BE2C (cell line): ENCODE measurements at regions not wholly inside any gene's neighbourhood (a gene's known extent, or its start where the extent isn't known, plus 50 kb on each side); places are given as distances from the start of the nearest gene placed in this dataset.
"Not testable (repeated sequence)": the region's sequence is repeated elsewhere in the genome, so short reads cannot be mapped to it uniquely, and the experiment has no call there.

ENCODE experiments used
- DNase-seq: peaks from one replicate; pipeline ENCODE4 v3.0.0-alpha.2; 2020
- H3K27me3 ChIP-seq: fragments of 250-450 bp; sonication (Bioruptor Pico); 2 replicates; pipeline ENCODE4 v1.5.1; 2020; ENCODE audit warnings: mild to moderate bottlenecking
- H3K36me3 ChIP-seq: fragments of 250-450 bp; sonication (Bioruptor Pico); 2 replicates; pipeline ENCODE4 v1.5.1; 2020; ENCODE audit warnings: mild to moderate bottlenecking
- H3K4me1 ChIP-seq: fragments of 250-450 bp; sonication (Bioruptor Pico); 2 replicates; pipeline ENCODE4 v1.5.1; 2020
- H3K4me3 ChIP-seq: 2 replicates; pipeline ENCODE4 v1.5.1; 2011; ENCODE audit warnings: low read depth, low read length
- H3K9me3 ChIP-seq: fragments of 250-450 bp; sonication (Bioruptor Pico); 2 replicates; pipeline ENCODE4 v1.5.1; 2020
- TF ChIP-seq, protein P1 (sequence below): IDR thresholded peaks from 2 replicates; pipeline ENCODE4 v1.5.1; 2012; ENCODE audit warnings: mild to moderate bottlenecking, low read depth, low read length

DNA sequence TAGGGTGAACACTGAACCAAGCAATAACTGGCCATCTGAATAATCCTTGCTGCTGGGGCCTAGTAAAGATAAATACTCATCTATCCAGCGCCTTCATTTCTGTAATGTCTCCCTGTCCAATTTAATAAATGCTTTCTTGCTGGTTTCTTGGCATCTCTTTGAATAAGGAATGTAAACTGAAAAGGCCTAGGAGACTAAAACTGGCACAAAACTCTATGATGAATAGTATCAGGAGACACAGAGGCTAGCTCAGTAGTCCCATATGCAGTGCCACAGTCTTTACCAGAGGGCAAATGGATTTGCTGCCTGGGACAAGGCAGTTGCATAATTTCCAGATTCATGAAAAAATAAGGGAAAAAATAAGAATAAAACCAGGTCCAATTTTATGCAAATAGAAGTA, 324.4 kb downstream of the CENPW start:
- no peak for DNase-seq
- H3K36me3 ChIP-seq, result no peaks in the 10 kb centered on the region
- H3K9me3 ChIP-seq, result no peaks in the 10 kb centered on the region
- H3K4me1 ChIP-seq, result no peaks in the 10 kb centered on the region
- no peaks in the 10 kb centered on the region for H3K27me3 ChIP-seq
- H3K4me3 ChIP-seq, result no peak overlapping the region
- TF ChIP-seq, protein P1, sequence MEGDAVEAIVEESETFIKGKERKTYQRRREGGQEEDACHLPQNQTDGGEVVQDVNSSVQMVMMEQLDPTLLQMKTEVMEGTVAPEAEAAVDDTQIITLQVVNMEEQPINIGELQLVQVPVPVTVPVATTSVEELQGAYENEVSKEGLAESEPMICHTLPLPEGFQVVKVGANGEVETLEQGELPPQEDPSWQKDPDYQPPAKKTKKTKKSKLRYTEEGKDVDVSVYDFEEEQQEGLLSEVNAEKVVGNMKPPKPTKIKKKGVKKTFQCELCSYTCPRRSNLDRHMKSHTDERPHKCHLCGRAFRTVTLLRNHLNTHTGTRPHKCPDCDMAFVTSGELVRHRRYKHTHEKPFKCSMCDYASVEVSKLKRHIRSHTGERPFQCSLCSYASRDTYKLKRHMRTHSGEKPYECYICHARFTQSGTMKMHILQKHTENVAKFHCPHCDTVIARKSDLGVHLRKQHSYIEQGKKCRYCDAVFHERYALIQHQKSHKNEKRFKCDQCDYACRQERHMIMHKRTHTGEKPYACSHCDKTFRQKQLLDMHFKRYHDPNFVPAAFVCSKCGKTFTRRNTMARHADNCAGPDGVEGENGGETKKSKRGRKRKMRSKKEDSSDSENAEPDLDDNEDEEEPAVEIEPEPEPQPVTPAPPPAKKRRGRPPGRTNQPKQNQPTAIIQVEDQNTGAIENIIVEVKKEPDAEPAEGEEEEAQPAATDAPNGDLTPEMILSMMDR, result no peak

DNA sequence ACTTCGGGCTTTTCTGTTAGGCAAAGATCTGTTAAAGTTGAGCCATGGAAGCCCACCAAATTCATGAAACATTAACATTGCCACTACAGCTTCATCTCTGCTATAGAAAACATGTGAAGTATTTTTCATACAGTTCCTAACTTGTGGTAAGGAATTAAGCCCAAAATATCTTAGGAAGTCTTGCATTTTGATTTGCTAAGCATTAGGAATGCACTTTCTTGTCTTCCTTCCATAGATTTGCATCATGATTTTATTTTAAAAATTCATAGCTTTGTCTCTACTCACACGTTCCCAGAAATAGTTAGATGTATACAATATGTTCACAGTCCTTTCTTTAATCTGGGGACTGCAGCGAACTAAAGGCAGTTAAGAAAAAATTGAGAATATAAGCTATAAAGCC, 325.6 kb downstream of the CENPW start:
- DNase-seq, result no peak
- TF ChIP-seq, protein P1, result no peak
- no peak overlapping the region for H3K4me3 ChIP-seq
- no peaks in the 10 kb centered on the region for H3K36me3 ChIP-seq
- H3K27me3 ChIP-seq, result no peaks in the 10 kb centered on the region
- H3K4me1 ChIP-seq, result no peaks in the 10 kb centered on the region
- H3K9me3 ChIP-seq, result no peaks in the 10 kb centered on the region

DNA sequence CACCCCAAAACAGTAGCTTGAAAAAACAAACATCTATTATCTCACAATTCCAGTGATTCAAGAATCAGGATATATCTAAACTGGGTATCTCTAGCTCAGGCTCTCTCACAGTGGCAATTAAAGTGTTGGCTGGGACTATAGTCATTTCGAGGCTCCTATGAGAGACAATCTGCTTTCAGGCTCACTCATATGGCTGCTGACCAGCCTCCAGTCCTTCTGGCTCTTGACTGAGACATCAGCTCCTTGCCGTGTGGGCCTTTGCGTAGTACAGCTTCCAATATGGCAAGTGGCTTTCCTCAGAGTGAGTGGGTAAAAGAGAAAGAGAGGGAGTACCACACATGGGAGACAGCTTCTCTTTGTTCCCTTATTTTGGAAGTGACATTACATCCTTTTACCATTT, 327.2 kb downstream of the CENPW start:
- Histone ChIP-seq H3K36me3 (no peaks in the 10 kb centered on the region), H3K4me3 (no peak overlapping the region), H3K27me3 (no peaks in the 10 kb centered on the region), H3K4me1 (no peaks in the 10 kb centered on the region), H3K9me3 (no peaks in the 10 kb centered on the region)
- no peak for DNase-seq
- TF ChIP-seq, protein P1, result no peak

DNA sequence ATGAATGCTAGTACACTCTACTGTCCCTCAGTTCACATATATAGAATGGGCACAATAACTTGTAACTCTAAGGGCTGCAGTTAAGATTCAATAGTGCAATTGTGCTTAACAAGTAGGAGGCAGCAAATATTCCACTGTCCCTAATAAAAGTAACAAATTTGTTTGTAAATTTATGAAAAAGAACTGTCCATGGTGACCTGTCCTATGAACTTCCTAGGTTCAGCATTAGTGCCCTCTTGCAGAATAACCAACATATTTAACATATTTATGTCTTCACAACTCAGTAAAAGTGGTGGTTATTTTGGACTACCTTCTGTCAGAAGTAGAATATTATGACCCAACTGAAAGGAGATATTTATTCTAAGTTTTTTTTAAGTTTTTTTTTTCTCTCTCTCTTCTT, 327.8 kb downstream of the CENPW start:
- no peaks in the 10 kb centered on the region for H3K27me3 ChIP-seq

DNA sequence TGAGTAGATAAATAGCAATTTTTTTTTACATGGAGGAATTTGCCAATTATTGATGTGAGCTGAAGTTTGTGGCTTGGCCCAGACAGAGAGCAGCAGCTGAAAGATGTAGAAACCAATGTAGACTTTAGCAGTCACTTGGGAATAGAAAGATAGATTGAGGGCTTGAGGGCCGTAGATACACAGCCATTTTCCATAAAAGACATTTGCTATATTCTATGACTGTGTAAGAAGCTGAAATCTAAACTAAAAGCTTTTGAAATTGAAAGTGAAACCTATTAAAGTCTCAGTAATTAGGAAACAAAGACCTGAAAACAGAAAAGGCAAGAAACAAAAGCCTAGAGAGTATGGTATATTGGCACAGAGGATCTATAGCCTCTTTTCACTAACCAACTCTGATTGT, 332.7 kb downstream of the CENPW start:
- no peaks in the 10 kb centered on the region for H3K36me3 ChIP-seq

More for the DNA sequence above, 327.8 kb downstream of the CENPW start:
- Histone ChIP-seq H3K9me3 (no peaks in the 10 kb centered on the region), H3K36me3 (no peaks in the 10 kb centered on the region), H3K4me1 (no peaks in the 10 kb centered on the region), H3K4me3 (no peak overlapping the region)
- TF ChIP-seq, protein P1, result no peak
- no peak for DNase-seq

DNA sequence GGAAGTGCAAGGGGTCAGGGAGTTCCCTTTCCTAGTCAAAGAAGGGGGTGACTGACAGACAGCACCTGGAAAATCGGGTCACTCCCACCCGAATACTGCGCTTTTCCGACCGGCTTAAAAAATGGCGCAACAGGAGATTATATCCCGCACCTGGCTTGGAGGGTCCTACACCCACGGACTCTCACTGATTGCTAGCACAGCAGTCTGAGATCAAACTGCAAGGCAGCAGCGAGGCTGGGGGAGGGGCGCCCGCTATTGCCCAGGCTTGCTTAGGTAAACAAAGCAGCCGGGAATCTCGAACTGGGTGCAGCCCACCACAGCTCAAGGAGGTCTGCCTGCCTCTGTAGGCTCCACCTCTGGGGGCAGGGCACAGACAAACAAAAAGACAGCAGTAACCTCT, 333.8 kb downstream of the CENPW start:
- H3K9me3 ChIP-seq, H3K27me3 ChIP-seq, H3K36me3 ChIP-seq, DNase-seq, H3K4me3 ChIP-seq, H3K4me1 ChIP-seq: not testable (repeated sequence)

More for the DNA sequence above, 332.7 kb downstream of the CENPW start:
- Histone ChIP-seq H3K4me3 (no peak overlapping the region), H3K27me3 (no peaks in the 10 kb centered on the region), H3K9me3 (no peaks in the 10 kb centered on the region), H3K4me1 (no peaks in the 10 kb centered on the region)
- TF ChIP-seq, protein P1, result no peak
- no peak for DNase-seq

DNA sequence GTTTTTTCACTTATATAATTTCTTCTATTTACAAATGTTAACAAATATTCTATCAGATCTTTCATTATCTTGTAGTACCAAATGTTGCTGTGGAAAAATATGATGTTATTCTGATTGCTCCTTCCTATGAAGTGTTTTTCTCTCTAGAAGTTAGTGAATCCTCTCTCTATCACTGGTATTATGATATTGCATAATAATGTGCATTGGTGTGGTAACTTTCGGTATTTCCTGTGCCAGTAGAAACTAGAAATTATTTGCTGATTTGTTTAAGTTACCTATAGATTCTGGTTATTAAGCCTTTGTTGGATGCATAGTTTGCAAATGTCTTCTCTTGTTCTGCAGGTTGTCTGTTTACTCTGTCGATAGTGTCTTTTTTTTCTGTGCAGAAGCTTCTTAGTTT, 342.5 kb downstream of the CENPW start:
- H3K4me3 ChIP-seq, result no peak overlapping the region
- H3K27me3 ChIP-seq, result no peaks in the 10 kb centered on the region
- no peaks in the 10 kb centered on the region for H3K9me3 ChIP-seq
- no peak for DNase-seq
- TF ChIP-seq, protein P1, result no peak
- no peaks in the 10 kb centered on the region for H3K4me1 ChIP-seq
- H3K36me3 ChIP-seq, result no peaks in the 10 kb centered on the region
